GM12874 (cell line): ENCODE measurements at regions not wholly inside any gene's neighbourhood (a gene's known extent, or its start where the extent isn't known, plus 50 kb on each side); places are given as distances from the start of the nearest gene placed in this dataset.

Experiments
- TF ChIP-seq, protein P1 (sequence below): IDR thresholded peaks from 2 replicates; pipeline ENCODE4 v1.5.1; 2011; ENCODE audit warnings: low read depth, mild to moderate bottlenecking, control low read depth, low read length, moderate library complexity; ENCODE audit not compliant: insufficient read depth

- TF ChIP-seq, protein P1, sequence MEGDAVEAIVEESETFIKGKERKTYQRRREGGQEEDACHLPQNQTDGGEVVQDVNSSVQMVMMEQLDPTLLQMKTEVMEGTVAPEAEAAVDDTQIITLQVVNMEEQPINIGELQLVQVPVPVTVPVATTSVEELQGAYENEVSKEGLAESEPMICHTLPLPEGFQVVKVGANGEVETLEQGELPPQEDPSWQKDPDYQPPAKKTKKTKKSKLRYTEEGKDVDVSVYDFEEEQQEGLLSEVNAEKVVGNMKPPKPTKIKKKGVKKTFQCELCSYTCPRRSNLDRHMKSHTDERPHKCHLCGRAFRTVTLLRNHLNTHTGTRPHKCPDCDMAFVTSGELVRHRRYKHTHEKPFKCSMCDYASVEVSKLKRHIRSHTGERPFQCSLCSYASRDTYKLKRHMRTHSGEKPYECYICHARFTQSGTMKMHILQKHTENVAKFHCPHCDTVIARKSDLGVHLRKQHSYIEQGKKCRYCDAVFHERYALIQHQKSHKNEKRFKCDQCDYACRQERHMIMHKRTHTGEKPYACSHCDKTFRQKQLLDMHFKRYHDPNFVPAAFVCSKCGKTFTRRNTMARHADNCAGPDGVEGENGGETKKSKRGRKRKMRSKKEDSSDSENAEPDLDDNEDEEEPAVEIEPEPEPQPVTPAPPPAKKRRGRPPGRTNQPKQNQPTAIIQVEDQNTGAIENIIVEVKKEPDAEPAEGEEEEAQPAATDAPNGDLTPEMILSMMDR = no peak
Observed at GRCh38 chr17:33385713-33386112, 92.6 kb upstream of the ASIC2 start.

DNA sequence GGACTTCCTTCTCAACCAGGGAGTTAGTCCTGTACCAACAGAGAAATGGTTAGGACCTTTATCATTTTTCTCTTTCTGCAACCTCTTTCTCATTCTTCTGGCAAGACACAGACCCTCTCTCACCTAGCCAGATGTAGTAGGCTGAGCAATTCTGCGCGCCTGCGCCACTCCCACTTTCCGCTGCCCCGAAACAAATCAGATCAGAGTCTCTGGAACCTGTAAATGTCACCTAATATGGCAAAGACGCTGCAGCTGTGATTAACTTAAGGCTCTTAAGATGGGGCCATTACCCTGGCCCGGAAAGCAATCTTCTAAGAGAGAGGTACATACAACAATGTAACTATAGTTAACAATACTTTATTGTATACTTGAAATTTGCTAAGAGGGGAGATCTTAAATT lies 94.3 kb upstream of the ASIC2 start:
- TF ChIP-seq, protein P1 = no peak

- TF ChIP-seq, protein P1 = no peak
Observed at GRCh38 chr17:33389504-33390135, 96.5 kb upstream of the ASIC2 start.

DNA sequence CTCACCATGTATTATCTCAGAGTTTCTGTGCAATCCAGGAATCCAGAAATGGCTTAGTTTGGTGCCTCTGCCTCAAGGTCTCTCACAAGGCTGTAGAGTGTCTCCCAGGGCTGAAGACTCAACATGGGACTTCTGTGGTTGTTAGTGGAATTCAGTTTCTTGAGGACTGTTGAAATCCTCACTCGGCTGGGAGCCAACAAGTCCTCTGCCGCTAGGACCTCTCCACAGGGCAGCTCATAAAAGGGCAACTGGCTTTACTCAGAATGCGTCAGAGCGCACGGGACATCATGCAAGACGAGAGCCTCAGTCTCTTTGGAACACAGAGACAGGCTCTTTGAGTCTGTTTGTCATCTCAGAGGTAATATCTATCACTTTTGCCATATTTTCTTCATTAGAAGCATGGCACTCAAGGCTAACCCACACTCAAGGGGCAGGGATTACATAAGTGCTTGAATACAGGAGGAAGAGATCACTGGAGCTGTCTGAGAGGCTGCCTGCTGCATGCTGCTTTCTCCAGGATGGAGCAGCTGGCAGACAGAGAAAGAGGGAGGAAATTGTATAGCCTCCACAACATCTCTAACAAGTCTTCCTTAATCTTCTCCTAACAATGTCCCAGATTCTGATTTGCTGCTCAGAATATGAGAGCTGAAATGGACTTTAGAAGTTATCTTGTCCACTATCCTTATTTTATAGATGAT lies 97.5 kb upstream of the ASIC2 start:
- TF ChIP-seq, protein P1 = no peak

DNA sequence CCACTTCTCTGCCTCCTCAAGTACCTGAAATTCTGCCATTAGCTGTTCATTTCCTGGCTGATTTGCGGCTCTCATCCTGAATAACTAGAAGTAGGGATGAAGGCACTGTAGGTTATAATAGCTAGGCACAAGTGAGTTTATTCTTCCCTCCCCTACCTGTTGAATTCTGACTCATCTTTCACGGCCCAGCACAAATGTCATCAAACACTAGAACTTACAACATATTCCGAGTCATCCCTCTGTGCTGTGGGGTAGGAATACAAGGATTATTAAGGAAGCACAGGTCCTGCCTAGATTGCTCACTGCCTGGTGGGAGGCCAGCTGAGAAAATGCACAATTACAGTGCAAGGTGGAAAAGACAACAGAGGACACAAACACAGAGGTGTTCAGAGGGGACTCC lies 103.7 kb upstream of the ASIC2 start:
- TF ChIP-seq, protein P1 = no peak

DNA sequence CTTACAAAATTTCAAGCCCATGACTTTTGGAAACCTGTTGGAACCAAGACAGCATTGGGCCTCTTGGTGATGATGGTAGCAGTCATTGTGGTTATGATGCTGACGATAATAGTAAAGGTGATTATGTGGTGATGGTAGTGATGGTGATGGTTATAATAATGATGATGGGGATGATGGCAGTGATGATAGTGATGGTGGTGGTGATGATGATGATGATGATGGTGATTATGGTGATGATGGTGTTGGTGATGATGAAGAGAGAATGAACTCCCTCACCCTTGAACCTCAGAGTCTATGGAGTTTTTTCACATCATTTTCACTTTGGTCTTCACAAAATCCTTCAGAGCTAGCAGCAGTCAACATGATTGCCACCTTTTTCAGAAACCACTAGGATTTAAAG lies 105.3 kb upstream of the ASIC2 start:
- TF ChIP-seq, protein P1 = no peak

- TF ChIP-seq, protein P1 = no peak
Observed at GRCh38 chr17:33401249-33401648, 108.2 kb upstream of the ASIC2 start.
